GM20000 (cell line): ENCODE measurements at regions not wholly inside any gene's neighbourhood (a gene's known extent, or its start where the extent isn't known, plus 50 kb on each side); places are given as distances from the start of the nearest gene placed in this dataset.

Experiments used
- DNase-seq: peaks from one replicate; pipeline ENCODE4 v3.0.0; 2012; ENCODE audit warnings: low spot score
- CTCF ChIP-seq: IDR thresholded peaks from 2 replicates; pipeline ENCODE4 v1.5.1; 2012; ENCODE audit warnings: mild to moderate bottlenecking, control low read depth; ENCODE audit errors: extremely low read depth, missing control alignments

- no peak for TF ChIP-seq CTCF
- DNase-seq: no peak
These were observed 169.4 kb upstream of the ZNF462 start for GRCh38 chr9:106693558-106693957.

DNA sequence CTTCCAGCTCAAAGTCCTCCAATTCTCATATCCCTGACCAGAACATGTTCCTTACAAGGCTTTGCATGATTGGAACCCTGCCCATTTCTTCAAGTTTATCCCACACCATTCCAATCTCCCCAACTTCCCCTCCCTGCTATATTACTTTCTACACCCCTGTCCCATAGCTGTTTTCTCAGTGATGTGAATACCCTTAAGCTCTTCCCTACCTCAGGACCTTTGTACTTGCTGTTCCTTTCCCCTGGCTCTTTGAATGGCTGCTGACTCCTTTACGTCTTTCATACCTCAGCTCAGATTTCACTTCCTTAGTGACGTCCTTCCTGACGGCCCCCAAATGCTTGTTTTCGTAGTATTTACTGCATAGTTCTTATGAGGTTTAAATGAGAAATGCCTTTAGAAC lies 166.2 kb upstream of the ZNF462 start:
- DNase-seq: no peak
- TF ChIP-seq CTCF: no peak

DNA sequence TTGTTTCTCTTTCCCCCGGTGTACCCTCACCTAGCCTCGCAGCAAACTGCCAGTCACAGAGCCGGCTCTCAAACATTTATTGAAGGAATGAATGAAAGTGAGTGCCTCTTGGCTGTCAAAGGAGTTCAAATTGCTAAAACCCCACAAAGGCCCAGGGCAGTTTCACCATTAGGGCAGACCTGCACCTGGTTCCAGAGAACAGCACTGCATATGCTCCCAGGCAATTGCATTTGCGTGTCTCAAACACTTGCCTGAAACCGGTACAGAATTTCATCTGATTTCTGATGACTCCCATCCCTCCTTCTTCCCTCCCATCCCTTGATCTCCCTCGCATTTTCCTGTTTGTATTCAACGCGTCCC lies 165.6 kb upstream of the ZNF462 start:
- no peak for DNase-seq
- TF ChIP-seq CTCF: no peak

DNA sequence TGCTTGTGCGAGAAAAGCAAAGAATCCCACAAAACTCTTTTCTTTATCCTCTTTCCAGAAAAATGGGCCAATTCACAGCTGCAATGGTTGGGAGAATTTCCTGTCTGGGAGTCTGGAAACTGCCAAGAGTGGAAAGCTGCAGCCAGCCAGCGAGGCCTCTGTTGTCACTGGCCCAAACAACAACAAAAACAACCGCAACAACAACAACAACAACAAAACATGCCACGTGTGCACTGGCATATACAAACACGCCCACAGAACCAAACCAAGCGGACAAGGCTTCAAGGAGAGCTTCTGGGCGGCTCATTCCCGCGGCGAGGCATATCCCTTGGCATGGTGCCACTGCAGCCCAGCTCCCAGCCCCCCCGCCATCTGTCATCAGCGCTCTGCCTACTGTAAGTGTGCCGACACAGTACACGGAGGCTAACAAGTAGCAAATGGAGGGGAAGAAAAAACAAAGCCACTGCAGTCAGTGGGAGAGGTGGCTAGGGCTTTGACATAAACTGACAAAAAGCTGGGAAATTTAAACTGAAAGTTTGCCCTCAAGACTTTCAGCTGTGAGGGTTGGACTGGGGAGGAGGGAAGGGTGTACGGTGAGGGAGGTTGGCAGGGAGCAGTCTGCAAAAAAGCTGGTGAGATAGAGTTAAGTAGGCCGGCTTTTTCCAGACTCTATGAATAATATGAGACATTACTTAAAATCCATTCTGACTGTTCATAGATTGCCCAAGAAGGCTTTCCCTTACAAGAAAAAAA lies 165.0 kb upstream of the ZNF462 start:
- no peak for DNase-seq
- no peak for TF ChIP-seq CTCF

DNA sequence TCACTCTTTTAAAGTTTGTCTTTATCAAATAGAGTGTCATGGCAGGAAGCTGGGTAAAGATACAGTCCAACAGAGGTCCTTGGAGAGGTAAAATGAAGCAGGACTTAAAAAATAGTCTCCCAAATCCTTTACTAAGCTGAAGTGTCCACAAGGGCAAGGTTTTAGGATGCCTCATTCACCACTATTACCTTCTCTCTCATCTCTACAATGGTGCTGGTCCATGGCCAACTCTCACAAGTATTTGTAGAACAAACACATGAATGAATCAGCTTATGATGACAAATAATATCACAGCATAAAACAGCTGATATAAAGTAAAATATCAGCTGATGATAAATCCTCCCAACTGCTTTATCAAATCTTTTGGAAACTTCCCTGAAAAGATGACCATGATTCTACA lies 162.3 kb upstream of the ZNF462 start:
- no peak for DNase-seq
- TF ChIP-seq CTCF: no peak

- TF ChIP-seq CTCF: no peak
- DNase-seq: no peak
These were observed 161.4 kb upstream of the ZNF462 start for GRCh38 chr9:106701611-106702010.

- DNase-seq: no peak
- no peak for TF ChIP-seq CTCF
These were observed 158.8 kb upstream of the ZNF462 start for GRCh38 chr9:106704056-106704615.
